Caco-2 (cell line): ENCODE measurements at regions not wholly inside any gene's neighbourhood (a gene's known extent, or its start where the extent isn't known, plus 50 kb on each side); places are given as distances from the start of the nearest gene placed in this dataset.
"Not testable (repeated sequence)": the region's sequence is repeated elsewhere in the genome, so short reads cannot be mapped to it uniquely, and the experiment has no call there.

Experiments used
- BruUV-seq: library from RNA; stranded (reverse); fragments of 400-500 nt; replicated peaks from 2 replicates; lab custom pipeline; 2021; lab: Mats Ljungman, UMichigan
- CTCF ChIA-PET: fragments of 300-600 bp; sonication (Branson Sonifier 250); formaldehyde crosslinking; loops from one replicate; lab custom pipeline; 2022; ENCODE audit warnings: antibody characterized with exemption; lab: Charles Lee
- POLR2A ChIA-PET: fragments of 300-600 bp; sonication (Branson Sonifier 250); formaldehyde crosslinking; loops from one replicate; lab custom pipeline; 2022; ENCODE audit warnings: antibody characterized with exemption; lab: Charles Lee
- DNase-seq, 2 experiments: peaks; one replicate each; pipeline versions ENCODE4 v3.0.0 to v3.0.0-alpha.2; 2020 to 2022
- H3K27me3 ChIP-seq: replicated peaks from 2 replicates; pipeline ENCODE4 v1.6.0; 2011; ENCODE audit warnings: low read length; ENCODE audit not compliant: control insufficient read depth, insufficient read depth
- H3K36me3 ChIP-seq: 2 replicates; pipeline ENCODE4 v1.5.1; 2011; ENCODE audit warnings: low read length; ENCODE audit not compliant: control insufficient read depth, insufficient read depth
- H3K4me1 ChIP-seq: fragments of 250-450 bp; sonication (Bioruptor Pico); 2 replicates; pipeline ENCODE4 v1.5.1; 2020; ENCODE audit warnings: mild to moderate bottlenecking
- H3K4me3 ChIP-seq: 2 replicates; pipeline ENCODE4 v1.5.1; 2011; ENCODE audit warnings: low read depth, mild to moderate bottlenecking, control low read depth, low read length
- H3K9me3 ChIP-seq: fragments of 250-450 bp; sonication (Bioruptor Pico); 2 replicates; pipeline ENCODE4 v1.5.1; 2020; ENCODE audit warnings: mild to moderate bottlenecking, moderate library complexity
- H3K27ac Mint-ChIP-seq: one replicate; pipeline ENCODE4 v1.8.0; 2022; ENCODE audit warnings: mixed read lengths; ENCODE audit not compliant: unreplicated experiment
- H3K27me3 Mint-ChIP-seq: one replicate; pipeline ENCODE4 v1.8.0; 2022; ENCODE audit warnings: mixed read lengths; ENCODE audit not compliant: insufficient read depth, unreplicated experiment
- H3K36me3 Mint-ChIP-seq: one replicate; pipeline ENCODE4 v1.8.0; 2022; ENCODE audit warnings: mild to moderate bottlenecking, mixed read lengths; ENCODE audit not compliant: insufficient read depth, unreplicated experiment
- H3K4me1 Mint-ChIP-seq: one replicate; pipeline ENCODE4 v1.8.0; 2022; ENCODE audit warnings: low read depth, mixed read lengths; ENCODE audit not compliant: unreplicated experiment
- H3K4me3 Mint-ChIP-seq: one replicate; pipeline ENCODE4 v1.8.0; 2022; ENCODE audit warnings: mild to moderate bottlenecking, moderate library complexity, mixed read lengths; ENCODE audit not compliant: unreplicated experiment
- H3K9me3 Mint-ChIP-seq: one replicate; pipeline ENCODE4 v1.8.0; 2022; ENCODE audit warnings: mixed read lengths; ENCODE audit not compliant: unreplicated experiment
- intact Hi-C: fragments of 100-400 bp; cut with micrococcal nuclease; formaldehyde crosslinking; loops from one replicate; pipeline ENCODE4 v1.10.0; 2022; ENCODE audit not compliant: unreplicated experiment
- TF ChIP-seq, protein P1 (sequence below), 2 experiments: fragments of 200-600 bp in 1 of 2; IDR thresholded peaks; 1 replicate in 1 of 2; 2 replicates in 1 of 2; pipeline versions ENCODE4 v1.5.1 to v1.8.0; 2011 to 2022; ENCODE audit warnings: antibody characterized with exemption in 1 of 2, control low read depth in 1 of 2, inconsistent platforms in 1 of 2, low read depth in 1 of 2, low read length in 1 of 2, mild to moderate bottlenecking in 1 of 2, moderate library complexity in 1 of 2; ENCODE audit not compliant: insufficient read depth in 1 of 2, severe bottlenecking in 1 of 2, unreplicated experiment in 1 of 2

DNA sequence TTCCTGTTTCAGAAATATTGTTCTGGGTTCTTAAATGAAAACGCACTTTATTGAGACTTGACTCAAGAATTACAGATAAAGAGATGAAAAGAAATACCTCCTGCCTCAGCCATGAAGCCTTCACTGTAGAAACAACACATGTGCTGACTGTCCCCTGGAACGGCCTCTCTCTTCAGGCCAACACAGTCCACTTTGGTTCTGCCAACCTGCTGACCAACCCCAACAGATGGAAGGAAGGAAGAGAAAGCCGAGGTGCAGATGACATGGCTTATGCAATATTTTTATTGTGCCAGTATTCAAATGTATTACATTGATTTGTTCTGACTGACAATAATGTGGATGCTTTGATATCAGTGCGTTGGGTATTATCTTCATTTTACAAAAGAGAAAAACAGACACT, 171.0 kb downstream of the CPEB2 start:
- ChIA-PET CTCF (no interaction called here), POLR2A (no interaction called here)
- TF ChIP-seq, protein P1, sequence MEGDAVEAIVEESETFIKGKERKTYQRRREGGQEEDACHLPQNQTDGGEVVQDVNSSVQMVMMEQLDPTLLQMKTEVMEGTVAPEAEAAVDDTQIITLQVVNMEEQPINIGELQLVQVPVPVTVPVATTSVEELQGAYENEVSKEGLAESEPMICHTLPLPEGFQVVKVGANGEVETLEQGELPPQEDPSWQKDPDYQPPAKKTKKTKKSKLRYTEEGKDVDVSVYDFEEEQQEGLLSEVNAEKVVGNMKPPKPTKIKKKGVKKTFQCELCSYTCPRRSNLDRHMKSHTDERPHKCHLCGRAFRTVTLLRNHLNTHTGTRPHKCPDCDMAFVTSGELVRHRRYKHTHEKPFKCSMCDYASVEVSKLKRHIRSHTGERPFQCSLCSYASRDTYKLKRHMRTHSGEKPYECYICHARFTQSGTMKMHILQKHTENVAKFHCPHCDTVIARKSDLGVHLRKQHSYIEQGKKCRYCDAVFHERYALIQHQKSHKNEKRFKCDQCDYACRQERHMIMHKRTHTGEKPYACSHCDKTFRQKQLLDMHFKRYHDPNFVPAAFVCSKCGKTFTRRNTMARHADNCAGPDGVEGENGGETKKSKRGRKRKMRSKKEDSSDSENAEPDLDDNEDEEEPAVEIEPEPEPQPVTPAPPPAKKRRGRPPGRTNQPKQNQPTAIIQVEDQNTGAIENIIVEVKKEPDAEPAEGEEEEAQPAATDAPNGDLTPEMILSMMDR (IDR thresholded peaks at IDR 0.05; ENCODE audit: insufficient read depth in 1 of 2, low read depth in 1 of 2, low read length in 1 of 2, severe bottlenecking in 1 of 2, unreplicated experiment in 1 of 2): no peak
- BruUV-seq: no TSS peak
- no peaks in the 10 kb centered on the region for H3K4me1 Mint-ChIP-seq
- H3K4me3 Mint-ChIP-seq: no peak overlapping the region
- H3K4me1 ChIP-seq: no peaks in the 10 kb centered on the region
- no peak overlapping the region for H3K4me3 ChIP-seq
- H3K9me3 Mint-ChIP-seq: peaks cover 17% of the 10 kb centered on the region
- DNase-seq: no peak
- H3K27me3 Mint-ChIP-seq: no peaks in the 10 kb centered on the region
- intact Hi-C loops: no loop called here
- H3K27ac Mint-ChIP-seq: no peak overlapping the region
- H3K9me3 ChIP-seq: no peaks in the 10 kb centered on the region
- H3K36me3 Mint-ChIP-seq: no peaks in the 10 kb centered on the region
- no peaks in the 10 kb centered on the region for H3K36me3 ChIP-seq
- H3K27me3 ChIP-seq: no peaks in the 10 kb centered on the region

DNA sequence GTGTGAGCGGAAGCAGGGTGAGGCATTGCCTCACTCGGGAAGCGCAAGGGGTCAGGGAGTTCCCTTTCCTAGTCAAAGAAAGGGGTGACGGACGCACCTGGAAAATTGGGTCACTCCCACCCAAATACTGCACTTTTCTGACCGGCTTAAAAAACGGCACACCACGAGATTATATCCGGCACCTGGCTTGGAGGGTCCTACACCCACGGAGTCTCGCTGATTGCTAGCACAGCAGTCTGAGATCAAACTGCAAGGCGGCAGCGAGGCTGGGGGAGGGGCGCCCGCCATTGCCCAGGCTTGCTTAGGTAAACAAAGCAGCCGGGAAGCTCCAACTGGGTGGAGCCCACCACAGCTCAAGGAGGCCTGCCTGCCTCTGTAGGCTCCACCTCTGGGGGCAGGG, 171.9 kb downstream of the CPEB2 start:
- not testable (repeated sequence) for H3K4me3 Mint-ChIP-seq, H3K27ac Mint-ChIP-seq, BruUV-seq

DNA sequence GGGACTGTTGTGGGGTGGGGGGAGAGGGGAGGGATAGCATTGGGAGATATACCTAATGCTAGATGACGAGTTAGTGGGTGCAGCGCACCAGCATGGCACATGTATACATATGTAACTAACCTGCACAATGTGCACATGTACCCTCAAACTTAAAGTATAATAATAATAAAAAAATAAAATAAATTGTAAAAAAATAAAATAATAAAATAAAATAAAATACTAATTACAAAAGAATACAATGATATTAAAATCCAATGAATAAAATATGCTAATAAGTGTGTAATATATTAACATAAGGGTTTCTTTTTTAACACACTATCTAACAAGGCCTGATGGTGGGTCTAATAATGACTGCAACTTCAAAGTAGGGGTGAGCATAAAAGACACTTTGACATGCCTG, 177.6 kb downstream of the CPEB2 start:
- H3K27ac Mint-ChIP-seq, H3K36me3 ChIP-seq, H3K4me1 Mint-ChIP-seq, H3K4me3 Mint-ChIP-seq, intact Hi-C loops, H3K4me1 ChIP-seq, POLR2A ChIA-PET, BruUV-seq, H3K27me3 Mint-ChIP-seq, H3K27me3 ChIP-seq, H3K4me3 ChIP-seq, H3K9me3 ChIP-seq, H3K9me3 Mint-ChIP-seq, DNase-seq, H3K36me3 Mint-ChIP-seq, CTCF ChIA-PET: not testable (repeated sequence)

More for the DNA sequence above, 171.9 kb downstream of the CPEB2 start:
- H3K36me3 Mint-ChIP-seq, H3K4me3 ChIP-seq, POLR2A ChIA-PET, DNase-seq, H3K27me3 Mint-ChIP-seq, H3K36me3 ChIP-seq, H3K4me1 Mint-ChIP-seq, H3K4me1 ChIP-seq, H3K9me3 ChIP-seq, CTCF ChIA-PET, intact Hi-C loops, H3K27me3 ChIP-seq: not testable (repeated sequence)
- peaks cover 17% of the 10 kb centered on the region for H3K9me3 Mint-ChIP-seq

DNA sequence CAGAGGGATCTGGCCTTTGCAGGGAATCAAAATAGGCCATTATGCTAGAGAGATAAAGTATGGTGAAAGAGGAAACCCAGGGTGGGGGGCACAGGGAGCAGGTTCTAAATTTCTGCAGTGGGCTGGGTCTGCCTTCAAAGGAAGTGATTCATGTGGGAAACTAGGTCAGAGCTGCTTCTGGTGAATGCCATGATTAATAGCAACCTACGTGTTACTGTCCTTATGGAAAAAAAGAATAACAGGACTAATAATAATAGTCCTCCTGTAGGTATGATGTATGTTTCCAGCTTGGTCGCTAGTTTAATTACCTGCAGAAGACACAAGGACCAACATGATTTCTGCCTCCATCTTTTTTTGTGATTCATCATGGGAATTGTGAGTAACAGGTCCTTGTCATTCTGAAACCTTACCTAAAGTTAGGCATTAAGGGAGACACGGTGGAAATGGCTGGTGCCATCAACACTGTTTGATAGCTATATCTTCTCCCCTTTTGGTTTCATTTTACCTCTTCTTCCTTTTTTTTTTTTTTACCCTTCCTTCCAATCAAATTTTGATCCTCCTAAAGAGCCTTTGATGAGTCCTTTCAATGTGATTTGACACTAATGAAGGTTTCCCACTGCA, 180.4 kb downstream of the CPEB2 start:
- no peak for DNase-seq
- TF ChIP-seq, protein P1 (IDR thresholded peaks at IDR 0.05; ENCODE audit: insufficient read depth in 1 of 2, low read depth in 1 of 2, low read length in 1 of 2, severe bottlenecking in 1 of 2, unreplicated experiment in 1 of 2): no peak
- CTCF ChIA-PET: no interaction called here
- H3K36me3 Mint-ChIP-seq: no peaks in the 10 kb centered on the region
- H3K4me3 Mint-ChIP-seq: no peak overlapping the region
- intact Hi-C loops: no loop called here
- H3K4me1 Mint-ChIP-seq: no peaks in the 10 kb centered on the region
- no peak overlapping the region for H3K27ac Mint-ChIP-seq
- H3K9me3 ChIP-seq: no peaks in the 10 kb centered on the region
- H3K4me3 ChIP-seq: no peak overlapping the region
- H3K27me3 ChIP-seq: no peaks in the 10 kb centered on the region
- H3K9me3 Mint-ChIP-seq: no peaks in the 10 kb centered on the region
- POLR2A ChIA-PET: no interaction called here
- peaks cover 4% of the 10 kb centered on the region for H3K27me3 Mint-ChIP-seq
- no peaks in the 10 kb centered on the region for H3K36me3 ChIP-seq
- no peaks in the 10 kb centered on the region for H3K4me1 ChIP-seq
- BruUV-seq: no TSS peak
